OCI-LY7 (cell line): ENCODE measurements at regions not wholly inside any gene's neighbourhood (a gene's known extent, or its start where the extent isn't known, plus 50 kb on each side); places are given as distances from the start of the nearest gene placed in this dataset.

ENCODE experiments used
- EZH2phosphoT487 ChIP-seq: fragments of 200-600 bp; sonication (generic); IDR thresholded peaks from 2 replicates; pipeline ENCODE4 v1.6.1; 2018; ENCODE audit warnings: low read depth, borderline replicate concordance, mild to moderate bottlenecking, mixed run types, antibody characterized with exemption, low read length, moderate library complexity, mixed read lengths
- TF ChIP-seq, protein P1 (sequence below): fragments of 200-600 bp; sonication (generic); conservative IDR thresholded peaks from 2 replicates; pipeline ENCODE4 v1.5.1; 2014; ENCODE audit warnings: mild to moderate bottlenecking, antibody characterized with exemption, low read length, moderate library complexity, mixed read lengths

DNA sequence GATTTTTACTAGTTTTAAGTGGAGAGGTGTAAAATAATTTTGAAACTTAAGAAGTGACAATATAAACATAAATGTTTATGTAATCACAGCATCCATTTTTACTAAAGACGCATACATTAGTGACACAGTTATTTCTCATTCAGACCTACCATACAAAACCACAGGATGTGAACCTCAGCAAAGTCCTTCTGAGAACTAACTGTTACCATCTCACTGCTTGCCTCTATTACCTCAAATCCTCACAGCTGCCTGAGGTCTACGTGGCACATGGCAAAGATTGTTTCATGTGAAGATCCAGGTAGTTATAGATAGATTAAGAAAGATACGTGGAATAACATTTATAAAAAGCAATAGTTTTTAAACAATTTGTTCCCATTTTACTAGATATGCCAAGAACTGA is 189.0 kb downstream of the SLITRK2 start:
- TF ChIP-seq, protein P1, sequence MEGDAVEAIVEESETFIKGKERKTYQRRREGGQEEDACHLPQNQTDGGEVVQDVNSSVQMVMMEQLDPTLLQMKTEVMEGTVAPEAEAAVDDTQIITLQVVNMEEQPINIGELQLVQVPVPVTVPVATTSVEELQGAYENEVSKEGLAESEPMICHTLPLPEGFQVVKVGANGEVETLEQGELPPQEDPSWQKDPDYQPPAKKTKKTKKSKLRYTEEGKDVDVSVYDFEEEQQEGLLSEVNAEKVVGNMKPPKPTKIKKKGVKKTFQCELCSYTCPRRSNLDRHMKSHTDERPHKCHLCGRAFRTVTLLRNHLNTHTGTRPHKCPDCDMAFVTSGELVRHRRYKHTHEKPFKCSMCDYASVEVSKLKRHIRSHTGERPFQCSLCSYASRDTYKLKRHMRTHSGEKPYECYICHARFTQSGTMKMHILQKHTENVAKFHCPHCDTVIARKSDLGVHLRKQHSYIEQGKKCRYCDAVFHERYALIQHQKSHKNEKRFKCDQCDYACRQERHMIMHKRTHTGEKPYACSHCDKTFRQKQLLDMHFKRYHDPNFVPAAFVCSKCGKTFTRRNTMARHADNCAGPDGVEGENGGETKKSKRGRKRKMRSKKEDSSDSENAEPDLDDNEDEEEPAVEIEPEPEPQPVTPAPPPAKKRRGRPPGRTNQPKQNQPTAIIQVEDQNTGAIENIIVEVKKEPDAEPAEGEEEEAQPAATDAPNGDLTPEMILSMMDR = no peak
- no peak for TF ChIP-seq EZH2phosphoT487
